Heart left ventricle (tissue), 13 donors: ENCODE measurements at regions not wholly inside any gene's neighbourhood (a gene's known extent, or its start where the extent isn't known, plus 50 kb on each side); places are given as distances from the start of the nearest gene placed in this dataset.

Experiments
- CTCF ChIP-seq, 12 donors: fragments of 200-600 bp; sonication (generic) in 4 of 12; IDR thresholded peaks; one replicate each; pipeline versions ENCODE4 v1.5.0 to v1.8.0; 2018 to 2022; ENCODE audit warnings: antibody characterized with exemption in 12 of 12, mild to moderate bottlenecking in 5 of 12
- POLR2A ChIP-seq, 2 donors: fragments of 450-650 bp; IDR thresholded peaks; one replicate each; pipeline ENCODE4 v1.6.1; 2017; ENCODE audit warnings: antibody characterized with exemption in 2 of 2, mild to moderate bottlenecking in 2 of 2, moderate library complexity in 2 of 2
- donor health status: ischemic (EF 13 %, LVEDD 7.1; RV severe dilation, severe dysfunction).
- donor health status: DM: no; HTN: yes; CAD: no.
- donor health status: DM: no; HTN: no; CAD: no.
- donor health status: ischemic (EF 25% LVEDD 6.9; RV normal size, moderate dysfunction).
- donor health status: ischemic (EF 25% LVEDD 5.7; RV mildly dilated, moderate dysfunction).
- donor health status: ischemic (EF 35%, LVEDD 5.7; RV mildly dilated, moderate dysfunction).
- donor health status: nonischemic (EF 11% LVEDD 7.7; RV severe dilation, severe dysfunction).
- donor health status: DM: yes; HTN: yes; CAD: no.
- donor health status: PGD.
- donor health status: ischemic (EF 29% LVEDD 5.4; RV normal size, mild dysfunction).
- donor health status: nonischemic (EF 23%, LVEDD 6.1; RV moderate dilation, normal function).

- TF ChIP-seq CTCF (IDR thresholded peaks at IDR 0.05) (no peak), POLR2A (IDR thresholded peaks at IDR 0.05) (no peak)
Observed at GRCh38 chr7:155369766-155370165, 72.1 kb downstream of the INSIG1 start.
